Immature natural killer cell (primary cell): ENCODE measurements at regions not wholly inside any gene's neighbourhood (a gene's known extent, or its start where the extent isn't known, plus 50 kb on each side); places are given as distances from the start of the nearest gene placed in this dataset.
"Not testable (repeated sequence)": the region's sequence is repeated elsewhere in the genome, so short reads cannot be mapped to it uniquely, and the experiment has no call there.

Experiments used
- DNase-seq, 3 donors: peaks; one replicate each; pipeline ENCODE4 v3.0.0; 2022; ENCODE audit warnings: mixed read lengths in 1 of 3
- H3K27ac Mint-ChIP-seq, 6 donors: one replicate each; pipeline ENCODE4 v1.8.0; 2020; ENCODE audit warnings: mixed read lengths in 6 of 6, mild to moderate bottlenecking in 5 of 6, inconsistent platforms in 4 of 6, moderate library complexity in 3 of 6
- H3K27me3 Mint-ChIP-seq, 3 donors: one replicate each; pipeline ENCODE4 v1.8.0; 2020 to 2021; ENCODE audit warnings: low read depth in 3 of 3, mild to moderate bottlenecking in 3 of 3, mixed read lengths in 3 of 3, moderate library complexity in 3 of 3, inconsistent platforms in 1 of 3
- H3K36me3 Mint-ChIP-seq, 3 donors: one replicate each; pipeline ENCODE4 v1.8.0; 2020; ENCODE audit warnings: mixed read lengths in 3 of 3, inconsistent platforms in 2 of 3, mild to moderate bottlenecking in 2 of 3
- H3K4me1 Mint-ChIP-seq, 2 donors: one replicate each; pipeline ENCODE4 v1.8.0; 2020; ENCODE audit warnings: inconsistent platforms in 2 of 2, mild to moderate bottlenecking in 2 of 2, mixed read lengths in 2 of 2, moderate library complexity in 1 of 2
- H3K4me3 Mint-ChIP-seq, 5 donors: one replicate each; pipeline ENCODE4 v1.8.0; 2020; ENCODE audit warnings: mild to moderate bottlenecking in 5 of 5, mixed read lengths in 5 of 5, inconsistent platforms in 3 of 5, moderate library complexity in 3 of 5
- H3K9me3 Mint-ChIP-seq, 6 donors: one replicate each; pipeline ENCODE4 v1.8.0; 2020; ENCODE audit warnings: mild to moderate bottlenecking in 6 of 6, mixed read lengths in 6 of 6, inconsistent platforms in 4 of 6, moderate library complexity in 3 of 6

GRCh38 chr2:150679456-150680120 lies 192.1 kb upstream of the RND3 start:
- H3K9me3 Mint-ChIP-seq: peaks cover 0 to 7% (median 2%) of the 10 kb centered on the region in 6 donors
- H3K4me1 Mint-ChIP-seq: no peaks in the 10 kb centered on the region
- no peak for DNase-seq
- no peak overlapping the region for H3K27ac Mint-ChIP-seq
- H3K4me3 Mint-ChIP-seq: no peak overlapping the region
- H3K27me3 Mint-ChIP-seq: no peaks in the 10 kb centered on the region
- no peaks in the 10 kb centered on the region for H3K36me3 Mint-ChIP-seq

DNA sequence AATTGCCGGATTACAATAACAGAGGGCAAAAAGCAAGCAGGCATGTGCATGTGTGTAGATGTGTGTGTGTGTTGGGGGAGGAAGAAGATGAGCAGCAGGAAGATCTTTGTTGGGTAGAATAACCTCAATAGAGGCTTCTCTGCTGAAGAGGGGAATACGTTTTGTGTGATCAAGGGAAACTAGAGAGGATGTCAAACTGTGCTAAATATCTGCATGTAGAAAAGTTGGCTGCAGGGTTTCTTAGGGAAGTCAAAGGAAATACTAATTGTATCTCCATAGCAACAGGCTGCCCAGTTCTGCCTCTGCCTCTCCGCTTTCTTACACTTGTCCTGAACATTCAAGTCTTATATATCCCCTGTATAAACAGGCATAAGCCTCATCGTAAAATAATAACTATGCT lies 190.1 kb upstream of the RND3 start:
- H3K36me3 Mint-ChIP-seq: no peaks in the 10 kb centered on the region
- peaks cover 0 to 7% (median 2%) of the 10 kb centered on the region in 6 donors for H3K9me3 Mint-ChIP-seq
- no peak for DNase-seq
- H3K4me3 Mint-ChIP-seq: no peak overlapping the region
- H3K27ac Mint-ChIP-seq: no peak overlapping the region
- H3K27me3 Mint-ChIP-seq: no peaks in the 10 kb centered on the region
- H3K4me1 Mint-ChIP-seq: no peaks in the 10 kb centered on the region

GRCh38 chr2:150676747-150677383 lies 189.4 kb upstream of the RND3 start:
- Mint-ChIP-seq H3K36me3 (no peaks in the 10 kb centered on the region), H3K9me3 (peaks cover 0 to 7% (median 2%) of the 10 kb centered on the region in 6 donors), H3K4me1 (no peaks in the 10 kb centered on the region), H3K4me3 (no peak overlapping the region), H3K27ac (no peak overlapping the region), H3K27me3 (no peaks in the 10 kb centered on the region)
- no peak for DNase-seq

DNA sequence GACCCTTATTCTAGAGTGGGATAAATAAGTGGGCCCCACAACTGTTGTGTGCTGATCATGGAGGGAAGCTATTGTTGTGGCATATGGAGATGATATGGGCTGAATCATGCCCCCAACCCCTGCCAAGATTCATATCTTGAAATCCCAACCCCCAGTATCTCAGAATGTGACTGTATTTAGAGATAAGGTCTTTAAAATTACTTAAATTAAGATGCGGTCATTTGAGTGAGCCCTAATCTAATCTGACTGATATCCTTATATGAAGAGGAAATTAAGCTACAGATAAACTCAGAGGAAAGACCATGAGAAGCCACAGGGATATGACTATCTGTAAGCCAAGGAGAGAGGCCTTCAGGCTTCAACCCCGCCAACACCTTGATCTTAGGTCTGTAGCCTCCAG lies 188.3 kb upstream of the RND3 start:
- Mint-ChIP-seq H3K27me3 (no peaks in the 10 kb centered on the region), H3K4me1 (no peaks in the 10 kb centered on the region), H3K9me3 (peaks cover 0 to 7% (median 2%) of the 10 kb centered on the region in 6 donors), H3K4me3 (no peak overlapping the region), H3K27ac (no peak overlapping the region), H3K36me3 (no peaks in the 10 kb centered on the region)
- DNase-seq: no peak

GRCh38 chr2:150674283-150674682 lies 186.8 kb upstream of the RND3 start:
- peaks cover 0 to 7% (median 3%) of the 10 kb centered on the region in 6 donors for H3K9me3 Mint-ChIP-seq
- H3K36me3 Mint-ChIP-seq: no peaks in the 10 kb centered on the region
- H3K27me3 Mint-ChIP-seq: no peaks in the 10 kb centered on the region
- H3K4me1 Mint-ChIP-seq: no peaks in the 10 kb centered on the region
- no peak for DNase-seq
- H3K4me3 Mint-ChIP-seq: no peak overlapping the region
- no peak overlapping the region for H3K27ac Mint-ChIP-seq

DNA sequence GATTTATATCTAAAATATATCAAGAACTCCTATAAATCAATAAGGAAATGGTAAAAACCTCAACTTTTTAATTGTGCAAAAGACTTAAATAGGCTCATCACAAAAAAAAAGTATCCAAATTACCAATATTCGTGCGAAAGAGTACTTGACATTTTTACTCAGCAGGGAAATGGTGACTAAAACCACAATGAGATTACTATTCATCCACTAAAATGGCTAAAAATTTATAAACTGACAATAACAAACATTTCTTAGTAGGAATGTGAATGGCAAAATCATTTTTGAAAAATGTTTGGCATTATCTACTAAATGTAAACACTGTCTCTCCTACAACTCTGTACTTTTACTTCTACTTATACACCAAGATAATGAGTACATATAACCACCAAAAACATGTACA lies 184.8 kb upstream of the RND3 start:
- no peaks in the 10 kb centered on the region for H3K36me3 Mint-ChIP-seq
- no peak overlapping the region for H3K4me3 Mint-ChIP-seq
- H3K9me3 Mint-ChIP-seq: peaks cover 0 to 12% (median 2%) of the 10 kb centered on the region in 6 donors
- H3K27ac Mint-ChIP-seq: no peak overlapping the region
- H3K27me3 Mint-ChIP-seq: peaks cover 0 to 2% (median 0%) of the 10 kb centered on the region in 3 donors
- no peaks in the 10 kb centered on the region for H3K4me1 Mint-ChIP-seq
- no peak for DNase-seq

DNA sequence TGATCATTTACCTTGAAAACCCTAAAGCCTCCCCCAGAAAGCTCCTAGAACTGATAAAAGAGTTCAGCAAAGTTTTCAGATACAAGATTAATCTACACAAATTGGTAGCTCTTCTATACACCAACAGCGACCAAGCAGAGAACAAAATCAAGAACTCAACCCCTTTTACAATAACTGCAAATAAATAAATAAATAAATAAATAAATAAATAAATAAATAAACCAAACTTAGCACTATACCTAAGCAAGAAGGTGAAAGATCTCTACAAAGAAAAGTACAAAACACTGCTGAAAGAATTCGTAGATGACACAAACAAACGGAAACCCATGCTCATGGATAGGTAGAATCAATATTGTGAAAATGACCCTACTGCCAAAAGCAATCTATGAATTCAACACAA lies 182.0 kb upstream of the RND3 start:
- H3K36me3 Mint-ChIP-seq: no peaks in the 10 kb centered on the region
- peaks cover 0 to 15% (median 7%) of the 10 kb centered on the region in 6 donors for H3K9me3 Mint-ChIP-seq
- H3K4me1 Mint-ChIP-seq: no peaks in the 10 kb centered on the region
- no peak for DNase-seq
- peaks cover 0 to 2% (median 2%) of the 10 kb centered on the region in 3 donors for H3K27me3 Mint-ChIP-seq
- H3K4me3 Mint-ChIP-seq: no peak overlapping the region
- H3K27ac Mint-ChIP-seq: no peak overlapping the region

DNA sequence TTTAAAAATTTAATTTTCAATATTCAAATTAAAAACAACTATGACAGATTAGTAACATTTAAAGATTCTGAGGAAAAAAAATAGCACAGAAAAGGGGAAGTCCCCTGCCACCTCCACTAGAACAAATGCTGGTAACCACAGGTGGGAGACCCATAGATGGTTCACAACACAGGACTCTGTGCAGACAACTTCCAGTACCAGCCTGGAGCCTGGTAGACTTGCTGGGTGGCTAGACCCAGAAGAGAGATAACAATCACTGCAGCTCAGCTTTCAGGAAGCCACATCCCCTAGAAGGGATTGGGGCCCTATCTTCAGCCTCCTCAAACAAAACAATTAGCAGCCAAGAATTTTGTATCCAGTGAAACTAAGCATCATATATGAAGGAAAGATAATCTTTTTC lies 179.6 kb upstream of the RND3 start:
- H3K27ac Mint-ChIP-seq, H3K4me1 Mint-ChIP-seq, H3K4me3 Mint-ChIP-seq, H3K36me3 Mint-ChIP-seq, H3K27me3 Mint-ChIP-seq, DNase-seq: not testable (repeated sequence)
- H3K9me3 Mint-ChIP-seq: peaks cover 3 to 19% (median 11%) of the 10 kb centered on the region in 6 donors

DNA sequence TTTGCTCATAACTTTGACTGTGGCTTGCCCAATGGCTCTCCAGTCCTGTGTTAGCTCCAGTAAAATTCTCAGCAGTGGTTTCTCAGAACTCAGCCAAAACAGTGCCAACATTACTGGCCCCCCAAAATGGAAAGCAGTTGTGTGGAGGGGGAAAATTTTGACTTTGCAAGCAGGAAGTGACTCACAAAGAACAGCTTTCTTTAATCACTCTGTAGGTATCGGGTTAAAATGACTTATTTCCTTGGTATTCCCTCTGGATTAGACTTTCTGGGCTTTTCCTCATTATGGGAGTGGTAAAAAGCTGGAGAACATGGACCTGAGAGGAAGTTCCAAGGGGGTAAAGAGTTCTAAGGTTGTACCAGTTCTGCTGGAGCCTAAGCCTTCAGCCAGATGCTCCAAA lies 175.7 kb upstream of the RND3 start:
- no peak overlapping the region for H3K27ac Mint-ChIP-seq
- peaks cover 0 to 3% (median 0%) of the 10 kb centered on the region in 3 donors for H3K36me3 Mint-ChIP-seq
- H3K4me3 Mint-ChIP-seq: no peak overlapping the region

DNA sequence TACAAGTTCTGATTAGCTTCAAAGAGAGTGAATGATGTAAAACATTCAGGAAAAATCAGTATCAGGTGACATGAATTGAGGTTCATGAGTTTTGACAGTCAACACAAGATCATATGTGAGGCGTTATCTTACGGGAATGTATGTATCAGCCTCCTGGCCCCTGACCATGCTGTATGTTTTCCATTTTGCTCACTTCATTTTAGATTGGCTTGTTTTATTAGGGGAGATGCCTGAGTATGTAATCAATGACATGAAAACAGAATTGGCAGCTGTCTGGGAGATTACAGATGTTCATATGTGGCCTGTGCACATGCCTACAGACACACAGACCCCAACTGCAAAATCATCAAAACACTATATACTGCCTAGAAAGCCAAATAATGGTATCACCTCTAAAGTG lies 168.5 kb upstream of the RND3 start:
- Mint-ChIP-seq H3K4me1 (no peaks in the 10 kb centered on the region), H3K27me3 (peaks cover 0 to 6% (median 0%) of the 10 kb centered on the region in 3 donors), H3K27ac (no peak overlapping the region), H3K9me3 (peaks cover 2 to 28% (median 9%) of the 10 kb centered on the region in 6 donors), H3K4me3 (no peak overlapping the region), H3K36me3 (peaks cover 0 to 3% (median 0%) of the 10 kb centered on the region in 3 donors)
- no peak for DNase-seq

More for the DNA sequence above, 175.7 kb upstream of the RND3 start:
- H3K27me3 Mint-ChIP-seq: peaks cover 0 to 2% (median 2%) of the 10 kb centered on the region in 3 donors
- no peaks in the 10 kb centered on the region for H3K4me1 Mint-ChIP-seq
- no peak for DNase-seq
- H3K9me3 Mint-ChIP-seq: peaks cover 11 to 42% (median 27%) of the 10 kb centered on the region in 6 donors

- Mint-ChIP-seq H3K4me1 (no peaks in the 10 kb centered on the region), H3K27ac (no peak overlapping the region), H3K9me3 (peaks cover 1 to 17% (median 4%) of the 10 kb centered on the region in 6 donors), H3K4me3 (no peak overlapping the region), H3K36me3 (peaks cover 0 to under 1% (median 0%) of the 10 kb centered on the region in 3 donors), H3K27me3 (peaks cover 0 to 6% (median 4%) of the 10 kb centered on the region in 3 donors)
- DNase-seq: no peak
Observed at GRCh38 chr2:150653351-150653750, 165.9 kb upstream of the RND3 start.

DNA sequence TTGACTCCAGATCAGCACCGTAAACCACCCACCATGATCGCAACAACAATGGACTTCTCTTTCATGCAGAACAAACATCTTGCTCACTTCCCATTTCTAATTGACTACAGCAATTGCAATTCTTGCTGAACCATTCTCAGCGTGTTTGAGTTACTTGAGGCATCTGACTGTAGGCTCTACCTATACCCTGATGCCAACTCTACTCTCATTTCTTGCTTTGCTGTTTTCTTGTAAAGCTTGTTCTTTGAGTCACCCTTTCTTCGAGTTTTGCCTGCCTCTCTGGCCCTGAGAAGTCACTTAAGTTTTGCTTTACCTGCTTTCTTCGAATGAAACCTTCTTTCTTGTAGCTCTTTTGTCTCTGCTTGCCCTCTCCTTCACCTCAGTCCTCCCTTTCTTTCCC lies 160.5 kb upstream of the RND3 start:
- Mint-ChIP-seq H3K4me3 (no peak overlapping the region), H3K36me3 (no peaks in the 10 kb centered on the region), H3K27me3 (peaks cover 0 to 6% (median 2%) of the 10 kb centered on the region in 3 donors), H3K27ac (no peak overlapping the region), H3K4me1 (no peaks in the 10 kb centered on the region), H3K9me3 (peaks cover 0 to 16% (median 6%) of the 10 kb centered on the region in 6 donors)
- no peak for DNase-seq

DNA sequence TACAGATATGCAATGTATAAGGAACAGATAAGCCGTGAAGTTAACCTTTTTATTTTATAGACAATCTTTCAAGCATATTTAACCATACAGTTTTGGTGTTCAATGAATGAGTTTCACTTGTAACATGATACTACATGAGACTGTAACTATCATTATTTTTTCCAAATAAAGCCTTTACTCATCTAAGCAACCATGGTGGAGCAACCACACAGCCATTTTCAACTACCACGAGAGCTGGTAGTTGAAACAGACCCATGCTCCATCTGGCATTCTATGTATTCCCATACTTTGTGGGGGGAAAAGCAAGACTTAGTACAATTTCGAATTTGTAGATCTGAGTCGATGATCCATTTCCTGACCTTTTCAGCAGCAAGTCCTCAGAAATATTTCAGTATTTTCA lies 159.3 kb upstream of the RND3 start:
- Mint-ChIP-seq H3K4me3 (no peak overlapping the region), H3K36me3 (no peaks in the 10 kb centered on the region), H3K4me1 (no peaks in the 10 kb centered on the region), H3K27me3 (peaks cover 0 to 6% (median 2%) of the 10 kb centered on the region in 3 donors), H3K9me3 (peaks cover 0 to 20% (median 6%) of the 10 kb centered on the region in 6 donors), H3K27ac (no peak overlapping the region)
- no peak for DNase-seq

- no peak for DNase-seq
- Mint-ChIP-seq H3K36me3 (no peaks in the 10 kb centered on the region), H3K4me3 (no peak overlapping the region), H3K4me1 (no peaks in the 10 kb centered on the region), H3K27me3 (peaks cover 0 to 6% (median 2%) of the 10 kb centered on the region in 3 donors), H3K27ac (no peak overlapping the region), H3K9me3 (peaks cover 0 to 25% (median 7%) of the 10 kb centered on the region in 6 donors)
Observed at GRCh38 chr2:150644298-150645067, 157.0 kb upstream of the RND3 start.
